Activated CD8-positive, alpha-beta T cell treated with anti-CD3 and anti-CD28 coated beads for 36 hours (primary cell): ENCODE measurements at regions not wholly inside any gene's neighbourhood (a gene's known extent, or its start where the extent isn't known, plus 50 kb on each side); places are given as distances from the start of the nearest gene placed in this dataset.
"Not testable (repeated sequence)": the region's sequence is repeated elsewhere in the genome, so short reads cannot be mapped to it uniquely, and the experiment has no call there.

ENCODE experiments used
- ATAC-seq: fragments of 200-7000 bp; cut with Tn5 transposase; one replicate; pipeline ENCODE4 v1.10.0; 2021; ENCODE audit warnings: mild to moderate bottlenecking, moderate library complexity
- CTCF ChIA-PET: fragments of 350-600 bp; sonication (Branson Sonifier 250); formaldehyde crosslinking; loops from one replicate; lab custom pipeline; 2021; ENCODE audit warnings: antibody characterized with exemption; lab: Charles Lee
- POLR2A ChIA-PET: fragments of 350-600 bp; sonication (Branson Sonifier 250); formaldehyde crosslinking; loops from one replicate; lab custom pipeline; 2021; ENCODE audit warnings: antibody characterized with exemption; lab: Charles Lee
- DNase-seq: peaks from one replicate; pipeline ENCODE4 v3.0.0-alpha.2; 2020
- H3K27ac Mint-ChIP-seq: one replicate; pipeline ENCODE4 v1.8.0; 2021; ENCODE audit warnings: mild to moderate bottlenecking, mixed read lengths
- H3K27me3 Mint-ChIP-seq: one replicate; pipeline ENCODE4 v1.8.0; 2021; ENCODE audit warnings: mixed read lengths
- H3K36me3 Mint-ChIP-seq: one replicate; pipeline ENCODE4 v1.8.0; 2021; ENCODE audit warnings: low read depth, mixed read lengths
- H3K4me1 Mint-ChIP-seq: one replicate; pipeline ENCODE4 v1.8.0; 2021; ENCODE audit warnings: low read depth, mixed read lengths
- H3K4me3 Mint-ChIP-seq: one replicate; pipeline ENCODE4 v1.8.0; 2021; ENCODE audit warnings: mild to moderate bottlenecking, moderate library complexity, mixed read lengths
- H3K9me3 Mint-ChIP-seq: one replicate; pipeline ENCODE4 v1.8.0; 2021; ENCODE audit warnings: mixed read lengths
- CTCF ChIP-seq: fragments of 200-600 bp; IDR thresholded peaks from one replicate; pipeline ENCODE4 v1.8.0; 2022; ENCODE audit warnings: antibody characterized with exemption, mild to moderate bottlenecking
- intact Hi-C: fragments of 100-400 bp; cut with micrococcal nuclease; formaldehyde crosslinking; loops from one replicate; pipeline ENCODE4 v1.10.0; 2022

GRCh38 chrX:44742480-44743155 lies 101.2 kb upstream of the DUSP21 start:
- H3K27ac Mint-ChIP-seq: no peak overlapping the region
- DNase-seq: no peak
- H3K36me3 Mint-ChIP-seq: no peaks in the 10 kb centered on the region
- ChIA-PET CTCF (no interaction called here), POLR2A (no interaction called here)
- H3K4me1 Mint-ChIP-seq: no peaks in the 10 kb centered on the region
- no peak for ATAC-seq
- TF ChIP-seq CTCF: no peak
- H3K27me3 Mint-ChIP-seq: no peaks in the 10 kb centered on the region
- no peak overlapping the region for H3K4me3 Mint-ChIP-seq
- H3K9me3 Mint-ChIP-seq: no peaks in the 10 kb centered on the region
- intact Hi-C loops: no loop called here

GRCh38 chrX:44741859-44742258 lies 102.0 kb upstream of the DUSP21 start:
- H3K4me1 Mint-ChIP-seq, H3K36me3 Mint-ChIP-seq, DNase-seq, H3K27me3 Mint-ChIP-seq, H3K4me3 Mint-ChIP-seq, H3K27ac Mint-ChIP-seq, intact Hi-C loops, CTCF ChIA-PET, ATAC-seq, POLR2A ChIA-PET, H3K9me3 Mint-ChIP-seq: not testable (repeated sequence)

- H3K4me3 Mint-ChIP-seq, POLR2A ChIA-PET, H3K27me3 Mint-ChIP-seq, intact Hi-C loops, CTCF ChIA-PET, H3K36me3 Mint-ChIP-seq, H3K4me1 Mint-ChIP-seq, H3K27ac Mint-ChIP-seq, ATAC-seq, DNase-seq, H3K9me3 Mint-ChIP-seq: not testable (repeated sequence)
Observed at GRCh38 chrX:44741458-44741857, 102.4 kb upstream of the DUSP21 start.

GRCh38 chrX:44735498-44735897 lies 108.3 kb upstream of the DUSP21 start:
- no peaks in the 10 kb centered on the region for H3K36me3 Mint-ChIP-seq
- ATAC-seq (no peak), DNase-seq (no peak)
- no peaks in the 10 kb centered on the region for H3K27me3 Mint-ChIP-seq
- H3K27ac Mint-ChIP-seq: no peak overlapping the region
- ChIA-PET CTCF (no interaction called here), POLR2A (no interaction called here)
- H3K9me3 Mint-ChIP-seq: peaks cover 1% of the 10 kb centered on the region
- TF ChIP-seq CTCF: no peak
- no peak overlapping the region for H3K4me3 Mint-ChIP-seq
- no peaks in the 10 kb centered on the region for H3K4me1 Mint-ChIP-seq
- intact Hi-C loops: no loop called here

GRCh38 chrX:44733931-44734330 lies 109.9 kb upstream of the DUSP21 start:
- no peak for ATAC-seq
- Mint-ChIP-seq H3K4me3 (no peak overlapping the region), H3K27ac (no peak overlapping the region), H3K9me3 (peaks cover 1% of the 10 kb centered on the region), H3K4me1 (no peaks in the 10 kb centered on the region), H3K36me3 (no peaks in the 10 kb centered on the region), H3K27me3 (no peaks in the 10 kb centered on the region)
- POLR2A ChIA-PET: no interaction called here
- CTCF ChIA-PET: no interaction called here
- DNase-seq: no peak
- intact Hi-C loops: no loop called here
- TF ChIP-seq CTCF: no peak

- no peaks in the 10 kb centered on the region for H3K27me3 Mint-ChIP-seq
Observed at GRCh38 chrX:44731160-44731559, 112.7 kb upstream of the DUSP21 start.

More at GRCh38 chrX:44731160-44731559, 112.7 kb upstream of the DUSP21 start:
- ATAC-seq (no peak), DNase-seq (no peak)
- ChIA-PET POLR2A (no interaction called here), CTCF (no interaction called here)
- H3K36me3 Mint-ChIP-seq: no peaks in the 10 kb centered on the region
- H3K27ac Mint-ChIP-seq: no peak overlapping the region
- no peak for TF ChIP-seq CTCF
- H3K9me3 Mint-ChIP-seq: peaks cover 1% of the 10 kb centered on the region
- H3K4me1 Mint-ChIP-seq: no peaks in the 10 kb centered on the region
- intact Hi-C loops: no loop called here
- no peak overlapping the region for H3K4me3 Mint-ChIP-seq
